HG02973 (cell line): ENCODE measurements at regions not wholly inside any gene's neighbourhood (a gene's known extent, or its start where the extent isn't known, plus 50 kb on each side); places are given as distances from the start of the nearest gene placed in this dataset.
"Not testable (repeated sequence)": the region's sequence is repeated elsewhere in the genome, so short reads cannot be mapped to it uniquely, and the experiment has no call there.

ENCODE experiments used
- ATAC-seq: cut with Tn5 transposase; IDR thresholded peaks from one replicate; pipeline ENCODE4 v1.9.1; 2021; ENCODE audit warnings: moderate library complexity; ENCODE audit not compliant: unreplicated experiment

- no peak for ATAC-seq
Observed at GRCh38 chr13:48806522-48806921, 152.8 kb downstream of the CYSLTR2 start.

DNA sequence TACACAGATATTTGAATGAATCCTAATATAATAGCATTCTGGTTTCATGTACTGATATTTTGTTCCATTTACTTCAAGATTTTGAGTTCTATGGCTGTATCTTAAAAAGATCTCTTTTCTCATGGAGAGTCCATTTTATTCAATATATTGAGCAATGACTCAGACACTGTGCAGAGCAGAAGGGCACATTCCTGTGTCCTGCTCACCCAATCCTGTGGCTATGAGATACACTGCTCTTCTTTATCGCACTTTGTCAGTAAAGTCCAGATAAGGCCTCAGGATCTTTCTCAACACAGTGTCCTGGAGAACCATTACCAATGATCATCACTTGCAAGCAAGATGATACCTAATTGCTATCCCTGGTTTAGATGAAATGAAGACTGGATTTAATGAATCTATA lies 155.0 kb downstream of the CYSLTR2 start:
- no peak for ATAC-seq

DNA sequence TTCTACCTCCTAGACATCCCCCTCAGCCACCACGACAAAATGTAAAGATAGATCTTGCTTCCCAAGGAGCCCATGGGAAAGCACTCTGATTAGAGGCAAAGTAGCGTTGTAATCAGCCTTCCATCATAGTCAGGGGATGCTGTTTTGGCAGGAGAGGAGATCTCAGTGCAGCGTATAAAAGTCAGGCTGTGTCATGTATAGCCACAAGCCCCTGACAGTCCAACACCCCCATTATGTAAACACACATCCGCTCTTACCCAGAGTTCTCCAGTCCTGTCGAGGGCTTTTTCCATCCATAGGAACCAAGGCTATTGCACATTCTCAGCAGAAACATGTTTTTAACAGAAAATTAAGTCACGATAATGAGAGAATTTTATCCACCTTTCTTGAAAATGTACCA lies 156.3 kb downstream of the CYSLTR2 start:
- no peak for ATAC-seq

GRCh38 chr13:48813518-48813917 lies 159.8 kb downstream of the CYSLTR2 start:
- ATAC-seq = no peak

DNA sequence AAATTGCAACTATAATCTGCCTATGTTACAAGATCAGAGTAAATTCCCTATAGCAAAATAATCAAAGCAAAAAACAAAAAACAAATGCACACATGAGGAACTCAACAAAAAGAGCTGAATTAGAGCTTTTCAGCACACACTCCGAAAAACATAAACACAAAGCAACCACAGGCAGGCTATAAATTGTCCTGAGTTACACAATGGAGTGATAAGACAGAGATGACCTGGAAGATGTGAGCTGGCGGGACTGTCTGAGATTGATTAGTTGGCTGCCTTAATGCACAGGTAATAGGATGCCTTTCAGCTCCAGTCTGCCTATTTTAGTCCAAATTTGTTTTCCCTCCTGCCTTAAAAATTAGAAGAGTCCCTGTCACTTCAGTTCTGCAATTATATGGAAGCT lies 159.0 kb upstream of the FNDC3A start:
- no peak for ATAC-seq

GRCh38 chr13:48817166-48817802 lies 158.4 kb upstream of the FNDC3A start:
- no peak for ATAC-seq

DNA sequence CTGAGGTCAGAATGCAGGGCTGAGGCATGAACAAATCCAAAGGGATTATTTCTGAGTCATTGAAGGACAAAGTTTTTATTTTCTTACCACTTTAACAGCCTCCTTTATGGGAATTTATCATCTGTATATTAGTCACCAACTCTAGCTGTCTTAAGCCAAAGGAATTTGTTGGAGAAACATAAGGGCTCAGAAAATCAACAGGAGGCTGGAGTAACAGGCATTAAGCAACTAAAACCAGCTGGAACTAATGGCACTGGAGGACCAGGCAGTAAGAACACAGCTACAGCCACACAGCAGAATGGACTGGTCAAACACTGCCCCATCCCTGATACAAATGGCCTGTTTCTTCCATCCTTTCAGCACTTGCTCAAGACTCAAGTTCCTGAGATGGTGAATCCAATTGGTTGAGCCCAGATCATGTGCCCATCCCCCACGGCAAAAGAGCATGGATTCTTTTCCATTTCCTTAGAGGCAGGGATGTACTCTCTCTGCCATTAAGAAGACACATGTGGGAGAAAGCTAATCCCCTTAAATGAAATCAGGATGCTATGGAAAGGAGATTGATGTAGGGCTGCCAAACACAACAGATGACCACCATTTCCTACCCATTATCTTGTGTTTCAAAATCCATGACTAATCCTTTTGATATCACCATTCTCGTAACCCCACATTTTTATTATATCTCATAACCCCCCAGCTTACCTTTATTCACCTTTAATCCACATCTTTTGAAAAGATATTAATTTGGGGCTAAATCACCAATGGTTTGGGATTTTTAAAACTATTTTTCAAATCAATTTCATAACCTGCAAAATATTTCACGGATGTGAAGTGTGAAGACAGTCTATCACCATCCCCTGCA lies 157.0 kb upstream of the FNDC3A start:
- no peak for ATAC-seq

GRCh38 chr13:48819376-48819775 lies 156.3 kb upstream of the FNDC3A start:
- ATAC-seq = no peak

DNA sequence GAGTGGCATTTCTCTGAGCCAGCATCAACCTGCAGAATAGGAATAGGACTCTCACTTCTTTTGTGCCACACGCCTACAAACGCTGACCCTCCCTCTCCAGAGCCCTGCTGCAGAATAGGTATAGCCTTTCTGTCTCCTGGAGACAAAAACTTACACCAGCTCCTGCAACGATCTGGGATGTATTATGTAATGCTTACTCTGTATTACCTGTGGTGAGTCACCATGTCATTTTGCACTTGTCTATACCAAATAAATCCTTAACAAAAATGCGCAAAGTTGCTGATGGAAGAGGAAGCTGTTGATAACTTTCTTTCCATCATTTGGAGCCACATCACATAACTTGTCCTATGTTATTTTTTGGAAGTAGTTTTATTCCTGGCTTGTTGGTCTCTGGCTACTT lies 155.8 kb upstream of the FNDC3A start:
- ATAC-seq = no peak

DNA sequence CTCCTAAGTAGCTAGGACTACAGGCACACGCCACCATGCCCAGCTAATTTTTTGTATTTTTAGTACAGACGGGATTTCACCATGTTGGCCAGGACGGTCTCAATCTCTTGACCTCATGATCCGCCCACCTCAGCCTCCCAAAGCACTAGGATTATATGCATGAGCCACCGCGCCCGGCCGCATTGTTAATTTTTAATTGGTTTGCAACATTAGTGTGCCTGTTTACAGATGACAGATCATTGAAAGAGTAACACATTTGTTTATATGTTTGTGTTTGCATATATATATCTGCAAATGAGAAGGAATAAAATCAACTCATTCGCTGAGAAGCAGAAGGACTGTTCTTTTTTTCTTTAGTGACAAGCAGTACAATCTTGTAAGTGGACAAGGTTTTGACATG lies 152.2 kb upstream of the FNDC3A start:
- ATAC-seq = not testable (repeated sequence)

DNA sequence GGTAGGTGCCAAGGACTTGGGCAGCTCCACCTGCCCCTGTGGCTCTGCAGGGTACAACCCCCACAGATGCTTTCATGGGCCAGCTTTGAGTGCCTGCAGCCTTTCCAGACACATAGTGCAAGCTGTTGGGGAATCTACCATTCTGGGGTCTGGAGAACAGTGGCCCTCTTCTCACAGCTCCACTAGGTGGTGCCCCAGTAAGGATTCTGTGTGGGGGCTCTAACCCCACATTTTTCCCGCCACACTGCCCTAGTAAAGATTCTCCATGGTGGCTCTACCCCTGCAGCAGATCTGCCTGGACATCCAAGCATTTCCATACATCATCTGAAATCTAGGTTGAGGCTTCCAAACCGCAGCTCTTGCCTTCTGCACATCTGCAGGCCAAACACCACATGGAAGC lies 149.7 kb upstream of the FNDC3A start:
- no peak for ATAC-seq

DNA sequence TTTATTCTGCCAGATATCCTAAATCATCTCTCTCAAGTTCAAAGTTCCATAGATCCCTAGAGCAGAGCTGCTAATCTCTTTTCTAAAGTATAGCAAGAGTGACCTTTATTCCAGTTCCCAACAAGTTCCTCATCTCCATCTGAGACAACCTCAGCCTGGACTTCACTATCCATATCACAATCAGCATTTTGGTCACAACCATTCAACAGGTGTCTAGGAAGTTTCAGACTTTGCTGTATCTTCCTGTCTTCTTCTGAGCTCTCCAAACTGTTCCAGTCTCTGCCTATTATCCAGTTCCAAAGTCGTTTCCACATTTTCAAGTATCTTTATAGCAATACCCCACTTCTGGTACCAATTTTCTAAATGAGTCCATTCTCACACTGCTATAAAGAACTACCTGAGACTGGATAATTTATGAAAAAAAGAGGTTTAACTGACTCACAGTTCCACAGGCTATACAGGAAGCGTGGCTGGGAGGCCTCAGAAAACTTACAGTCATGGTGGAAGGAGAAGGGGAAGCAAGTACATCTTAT lies 148.7 kb upstream of the FNDC3A start:
- not testable (repeated sequence) for ATAC-seq

DNA sequence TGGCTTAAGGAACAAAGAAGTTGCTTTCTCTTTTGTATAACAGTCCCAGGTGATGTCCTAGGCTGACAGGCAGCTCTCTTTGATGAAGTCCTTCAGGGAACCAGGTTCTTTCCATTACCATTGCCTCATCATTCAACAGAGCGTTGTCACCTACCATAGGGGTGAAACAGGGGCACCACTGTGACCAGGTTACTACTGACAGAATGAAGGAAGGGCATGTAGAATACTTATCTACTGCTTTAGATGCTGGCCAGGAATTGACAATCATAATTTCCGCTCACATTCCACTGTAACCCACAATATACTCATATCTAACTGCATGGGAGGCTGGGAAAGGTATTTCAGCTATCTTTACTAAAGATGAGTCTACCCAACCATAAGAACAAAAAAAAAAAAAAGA lies 148.0 kb upstream of the FNDC3A start:
- ATAC-seq = no peak

- ATAC-seq = no peak
Observed at GRCh38 chr13:48828962-48829411, 146.7 kb upstream of the FNDC3A start.

- no peak for ATAC-seq
Observed at GRCh38 chr13:48829536-48829935, 146.2 kb upstream of the FNDC3A start.

DNA sequence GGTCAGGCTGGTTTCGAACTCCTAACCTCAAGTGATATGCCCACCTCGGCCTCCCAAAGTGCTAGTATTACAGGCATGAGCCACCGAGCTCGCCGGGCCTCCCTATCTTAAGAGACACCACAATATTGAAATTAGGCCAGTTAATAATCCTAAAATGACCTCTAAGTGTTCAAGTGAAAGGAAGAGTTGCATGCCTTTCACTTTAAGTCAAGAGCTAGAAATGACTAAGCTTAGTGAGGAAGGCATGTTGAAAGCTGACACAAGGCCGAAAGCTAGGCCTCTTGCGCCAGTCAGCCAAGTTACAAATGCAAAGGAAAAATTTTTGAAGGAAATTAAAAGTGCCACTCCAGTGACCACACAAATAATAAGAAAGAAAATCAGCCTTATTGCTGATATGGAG lies 144.5 kb upstream of the FNDC3A start:
- peak; percentile 60 for ATAC-seq

- no peak for ATAC-seq
Observed at GRCh38 chr13:48833412-48833811, 142.3 kb upstream of the FNDC3A start.

DNA sequence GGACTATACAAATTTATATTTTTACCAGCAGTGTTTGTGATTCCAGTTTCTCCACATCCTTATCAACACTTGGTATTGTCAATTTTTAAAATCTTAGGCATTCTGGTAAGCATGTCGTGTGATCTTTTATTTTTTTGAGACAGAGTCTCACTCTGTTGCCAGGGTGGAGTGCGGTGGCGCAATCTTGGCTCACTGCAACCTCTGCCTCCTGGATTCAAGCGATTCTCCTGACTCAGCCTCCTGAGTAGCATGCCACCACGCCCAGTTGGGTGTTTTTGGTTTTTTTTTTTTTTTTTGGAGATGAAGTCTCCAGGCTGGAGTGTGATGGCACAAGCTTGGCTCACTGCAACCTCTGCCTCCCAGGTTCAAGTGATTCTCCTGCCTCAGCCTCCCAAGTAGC lies 140.4 kb upstream of the FNDC3A start:
- not testable (repeated sequence) for ATAC-seq

DNA sequence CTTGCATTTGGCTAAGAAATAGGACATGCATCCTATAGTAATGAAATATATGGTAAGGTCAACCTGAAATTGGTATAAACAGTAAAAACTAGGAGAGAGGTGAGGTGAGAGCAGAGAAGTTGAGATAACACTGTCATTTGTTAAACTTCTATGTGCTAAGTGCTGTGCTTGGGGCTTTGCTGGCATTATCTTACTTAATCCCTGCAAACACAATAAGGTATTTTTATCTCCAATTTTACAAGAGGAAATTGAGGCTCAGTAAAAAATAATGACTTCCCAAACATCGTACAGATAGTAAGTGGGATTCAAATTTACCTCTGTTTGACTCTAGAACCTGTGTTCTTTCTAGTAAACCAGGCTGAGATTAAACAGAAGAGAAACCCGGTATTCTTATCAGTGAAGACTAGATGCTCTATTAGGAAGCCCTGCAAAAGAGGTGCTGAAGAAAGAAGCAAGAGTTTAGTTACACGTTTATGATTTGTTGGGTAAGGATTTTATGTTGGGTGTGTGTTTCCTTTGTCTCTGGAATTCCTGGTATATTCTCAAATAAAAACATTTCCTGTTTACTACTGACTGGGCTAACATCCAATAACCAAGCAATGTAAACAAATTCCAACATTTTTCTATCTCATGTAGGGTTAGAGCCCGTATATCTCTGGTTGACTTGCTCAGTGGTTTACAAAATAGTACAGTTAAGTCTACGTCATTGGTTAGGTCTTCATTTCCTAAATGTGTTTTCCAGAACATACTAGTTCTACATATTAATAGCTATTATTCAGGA lies 137.3 kb upstream of the FNDC3A start:
- no peak for ATAC-seq

- no peak for ATAC-seq
Observed at GRCh38 chr13:48839171-48839570, 136.5 kb upstream of the FNDC3A start.

DNA sequence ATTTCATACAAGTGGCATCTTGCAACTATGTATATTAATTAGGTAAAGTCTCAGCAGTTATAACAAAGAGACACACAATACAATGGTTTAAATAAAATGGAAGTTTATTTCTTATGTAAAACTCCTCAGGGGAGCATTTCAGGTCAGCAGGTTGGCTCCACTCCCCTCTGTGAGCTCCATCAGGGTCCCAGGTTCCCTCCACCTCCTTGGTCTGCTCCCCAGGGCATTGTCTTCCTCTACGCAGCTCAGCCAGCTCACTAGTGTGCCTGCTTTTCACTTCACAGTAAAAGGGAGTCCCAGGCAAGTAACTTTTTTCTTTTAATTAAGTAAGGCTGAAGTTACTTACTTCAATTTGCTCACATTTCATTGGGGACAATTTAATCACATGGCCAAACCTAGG lies 135.3 kb upstream of the FNDC3A start:
- ATAC-seq = no peak
